ENCODE measurements at regions not wholly inside any gene's neighbourhood (a gene's known extent, or its start where the extent isn't known, plus 50 kb on each side); places are given as distances from the start of the nearest gene placed in this dataset.

DNA sequence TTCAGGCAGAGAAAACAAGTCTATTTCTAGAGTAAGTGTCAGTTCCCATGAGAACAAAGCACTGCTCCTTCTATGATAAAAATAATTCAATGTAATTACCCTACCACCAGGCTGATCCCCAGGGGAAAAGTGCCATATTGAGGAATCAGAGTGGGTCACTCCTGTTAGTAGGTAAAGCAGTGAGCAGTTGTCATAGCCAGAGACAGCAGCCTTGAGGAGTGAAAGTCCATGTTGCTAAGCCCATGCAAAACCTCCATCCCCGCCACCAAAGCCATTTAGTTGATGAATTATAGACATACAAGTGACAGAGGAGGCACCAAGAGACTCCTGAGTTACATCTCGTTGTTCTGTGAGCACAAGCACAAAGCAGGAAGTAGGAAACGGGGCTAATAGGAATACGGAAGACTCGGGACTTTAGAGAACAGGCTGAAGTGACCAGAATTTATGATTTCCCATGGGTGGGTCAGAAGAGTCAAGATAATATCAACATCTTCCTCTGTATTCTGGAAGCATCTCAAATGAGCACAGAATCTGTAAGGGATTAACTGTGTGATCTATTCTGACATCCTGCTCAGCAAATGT is 197.9 kb downstream of the MAFB start:
- TF ChIP-seq, protein P1, sequence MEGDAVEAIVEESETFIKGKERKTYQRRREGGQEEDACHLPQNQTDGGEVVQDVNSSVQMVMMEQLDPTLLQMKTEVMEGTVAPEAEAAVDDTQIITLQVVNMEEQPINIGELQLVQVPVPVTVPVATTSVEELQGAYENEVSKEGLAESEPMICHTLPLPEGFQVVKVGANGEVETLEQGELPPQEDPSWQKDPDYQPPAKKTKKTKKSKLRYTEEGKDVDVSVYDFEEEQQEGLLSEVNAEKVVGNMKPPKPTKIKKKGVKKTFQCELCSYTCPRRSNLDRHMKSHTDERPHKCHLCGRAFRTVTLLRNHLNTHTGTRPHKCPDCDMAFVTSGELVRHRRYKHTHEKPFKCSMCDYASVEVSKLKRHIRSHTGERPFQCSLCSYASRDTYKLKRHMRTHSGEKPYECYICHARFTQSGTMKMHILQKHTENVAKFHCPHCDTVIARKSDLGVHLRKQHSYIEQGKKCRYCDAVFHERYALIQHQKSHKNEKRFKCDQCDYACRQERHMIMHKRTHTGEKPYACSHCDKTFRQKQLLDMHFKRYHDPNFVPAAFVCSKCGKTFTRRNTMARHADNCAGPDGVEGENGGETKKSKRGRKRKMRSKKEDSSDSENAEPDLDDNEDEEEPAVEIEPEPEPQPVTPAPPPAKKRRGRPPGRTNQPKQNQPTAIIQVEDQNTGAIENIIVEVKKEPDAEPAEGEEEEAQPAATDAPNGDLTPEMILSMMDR (IDR thresholded peaks at IDR 0.05; ENCODE audit: low read depth, low read length, poor library complexity, severe bottlenecking): no peak
- TF ChIP-seq EZH2phosphoT487 (IDR thresholded peaks at IDR 0.05; ENCODE audit: borderline replicate concordance, low read length): no peak

All from DOHH2 (cell line).